Vagina (tissue), 2 donors: ENCODE measurements at regions not wholly inside any gene's neighbourhood (a gene's known extent, or its start where the extent isn't known, plus 50 kb on each side); places are given as distances from the start of the nearest gene placed in this dataset.
A peak's percentile ranks its signal among the peaks of the same experiment; 100 is the strongest.

Experiments
- DNase-seq, 2 donors: peaks; one replicate each; pipeline ENCODE4 v3.0.0-alpha.2; 2017; ENCODE audit errors: extremely low spot score in 2 of 2
- H3K27ac ChIP-seq: fragments of 200-600 bp; sonication (generic); one replicate; pipeline ENCODE4 v1.5.1; 2019
- H3K27me3 ChIP-seq: fragments of 200-600 bp; sonication (generic); one replicate; pipeline ENCODE4 v1.5.1; 2019
- H3K36me3 ChIP-seq, 2 donors: fragments of 200-600 bp; sonication (generic); one replicate each; pipeline ENCODE4 v1.5.1; 2017 to 2019
- H3K4me1 ChIP-seq: fragments of 200-600 bp; sonication (generic); one replicate; pipeline ENCODE4 v1.5.1; 2019
- H3K4me3 ChIP-seq, 2 donors: fragments of 200-600 bp; sonication (generic); 1 replicate in 1 of 2; 2 replicates in 1 of 2; pipeline ENCODE4 v1.5.1; 2016 to 2019
- H3K9me3 ChIP-seq: fragments of 200-600 bp; sonication (generic); one replicate; pipeline ENCODE4 v1.5.1; 2019
- CTCF ChIP-seq, 3 experiments: fragments of 450-650 bp in 2 of 3; fragments of 200-600 bp in 1 of 3; sonication (generic) in 1 of 3; IDR thresholded peaks; one replicate each; pipeline ENCODE4 v1.5.1; 2017 to 2019; ENCODE audit warnings: antibody characterized with exemption in 3 of 3, mild to moderate bottlenecking in 2 of 3, moderate library complexity in 2 of 3
- POLR2A ChIP-seq, 2 donors: fragments of 450-650 bp; IDR thresholded peaks; one replicate each; pipeline ENCODE4 v1.6.1; 2017; ENCODE audit warnings: antibody characterized with exemption in 2 of 2, mild to moderate bottlenecking in 2 of 2, moderate library complexity in 2 of 2
- POLR2AphosphoS5 ChIP-seq, 2 donors: sonication (generic); formaldehyde crosslinking; IDR thresholded peaks; one replicate each; pipeline ENCODE4 v1.9.0; 2017; ENCODE audit warnings: antibody characterized with exemption in 2 of 2, mild to moderate bottlenecking in 2 of 2, low read depth in 1 of 2; ENCODE audit not compliant: insufficient read depth in 1 of 2
- intact Hi-C: fragments of 100-400 bp; cut with DNase I; formaldehyde crosslinking; loops from one replicate; pipeline ENCODE4 v1.15.1; 2023

- H3K4me1 ChIP-seq = peaks cover 43% of the 10 kb centered on the region
These were observed 57.3 kb upstream of the SP3 start for GRCh38 chr2:174022431-174022830.

GRCh38 chr2:174020926-174021662 lies 55.9 kb upstream of the SP3 start:
- DNase-seq = no peak
- peak overlapping the region; percentile 13 for H3K27ac ChIP-seq
- intact Hi-C loops = loop anchor here (10.0 kb wide), 1 partner anchor 186 kb away; no protein-coding TSS in a partner anchor

More at GRCh38 chr2:174022431-174022830, 57.3 kb upstream of the SP3 start:
- no peaks in the 10 kb centered on the region for H3K27me3 ChIP-seq
- H3K36me3 ChIP-seq = no peaks in the 10 kb centered on the region
- peak overlapping the region; percentile 84 for H3K27ac ChIP-seq
- intact Hi-C loops = loop anchor here (10.0 kb wide), 1 partner anchor 188 kb away; no protein-coding TSS in a partner anchor
- H3K9me3 ChIP-seq = no peaks in the 10 kb centered on the region
- H3K4me3 ChIP-seq = no peak overlapping the region
- no peak for DNase-seq
- no peak for TF ChIP-seq POLR2A (IDR thresholded peaks at IDR 0.05)
- no peak for TF ChIP-seq CTCF (IDR thresholded peaks at IDR 0.05)
- no peak for TF ChIP-seq POLR2AphosphoS5 (IDR thresholded peaks at IDR 0.05; ENCODE audit: insufficient read depth in 1 of 2, low read depth in 1 of 2)

GRCh38 chr2:174020026-174020425 lies 54.9 kb upstream of the SP3 start:
- DNase-seq = no peak
- Histone ChIP-seq H3K27me3 (no peaks in the 10 kb centered on the region), H3K36me3 (no peaks in the 10 kb centered on the region), H3K9me3 (no peaks in the 10 kb centered on the region), H3K4me3 (no peak overlapping the region), H3K4me1 (peaks cover 27% of the 10 kb centered on the region), H3K27ac (no peak overlapping the region)
- TF ChIP-seq CTCF (IDR thresholded peaks at IDR 0.05) (no peak), POLR2AphosphoS5 (IDR thresholded peaks at IDR 0.05; ENCODE audit: insufficient read depth in 1 of 2, low read depth in 1 of 2) (no peak), POLR2A (IDR thresholded peaks at IDR 0.05) (no peak)
- intact Hi-C loops = loop anchor here (10.0 kb wide), 1 partner anchor 185 kb away; no protein-coding TSS in a partner anchor

More at GRCh38 chr2:174020926-174021662, 55.9 kb upstream of the SP3 start:
- no peaks in the 10 kb centered on the region for H3K9me3 ChIP-seq
- peaks cover 37% of the 10 kb centered on the region for H3K4me1 ChIP-seq
- no peak overlapping the region for H3K4me3 ChIP-seq
- TF ChIP-seq POLR2AphosphoS5 (IDR thresholded peaks at IDR 0.05; ENCODE audit: insufficient read depth in 1 of 2, low read depth in 1 of 2) (no peak), POLR2A (IDR thresholded peaks at IDR 0.05) (no peak), CTCF (IDR thresholded peaks at IDR 0.05) (no peak)
- no peaks in the 10 kb centered on the region for H3K36me3 ChIP-seq
- H3K27me3 ChIP-seq = no peaks in the 10 kb centered on the region

- Histone ChIP-seq H3K9me3 (no peaks in the 10 kb centered on the region), H3K4me1 (peaks cover 35% of the 10 kb centered on the region), H3K27me3 (no peaks in the 10 kb centered on the region), H3K36me3 (no peaks in the 10 kb centered on the region), H3K27ac (no peak overlapping the region), H3K4me3 (no peak overlapping the region)
- TF ChIP-seq CTCF (IDR thresholded peaks at IDR 0.05) (no peak), POLR2A (IDR thresholded peaks at IDR 0.05) (no peak), POLR2AphosphoS5 (IDR thresholded peaks at IDR 0.05; ENCODE audit: insufficient read depth in 1 of 2, low read depth in 1 of 2) (no peak)
- DNase-seq = no peak
- intact Hi-C loops = loop anchor here (10.0 kb wide), 1 partner anchor 52 kb away; the partner anchor contains the start of gene SP3
These were observed 51.3 kb upstream of the SP3 start for GRCh38 chr2:174016447-174016846.

GRCh38 chr2:174015428-174015827 lies 50.3 kb upstream of the SP3 start:
- TF ChIP-seq POLR2AphosphoS5 (IDR thresholded peaks at IDR 0.05; ENCODE audit: insufficient read depth in 1 of 2, low read depth in 1 of 2) (no peak), CTCF (IDR thresholded peaks at IDR 0.05) (no peak), POLR2A (IDR thresholded peaks at IDR 0.05) (no peak)
- H3K9me3 ChIP-seq = no peaks in the 10 kb centered on the region
- H3K4me1 ChIP-seq = peaks cover 44% of the 10 kb centered on the region
- intact Hi-C loops = loop anchor here (10.0 kb wide), 1 partner anchor 51 kb away; the partner anchor contains the start of gene SP3
- no peak for DNase-seq
- no peaks in the 10 kb centered on the region for H3K36me3 ChIP-seq
- H3K27ac ChIP-seq = no peak overlapping the region
- no peaks in the 10 kb centered on the region for H3K27me3 ChIP-seq
- no peak overlapping the region for H3K4me3 ChIP-seq
